G401.6 (cell line): ENCODE measurements at regions not wholly inside any gene's neighbourhood (a gene's known extent, or its start where the extent isn't known, plus 50 kb on each side); places are given as distances from the start of the nearest gene placed in this dataset.
"Not testable (repeated sequence)": the region's sequence is repeated elsewhere in the genome, so short reads cannot be mapped to it uniquely, and the experiment has no call there.

Experiments used
- FAIRE-seq: peaks from 2 replicates; lab custom pipeline; 2012; peaks lifted over from hg19 to GRCh38; lab: Jason Lieb, UNC

DNA sequence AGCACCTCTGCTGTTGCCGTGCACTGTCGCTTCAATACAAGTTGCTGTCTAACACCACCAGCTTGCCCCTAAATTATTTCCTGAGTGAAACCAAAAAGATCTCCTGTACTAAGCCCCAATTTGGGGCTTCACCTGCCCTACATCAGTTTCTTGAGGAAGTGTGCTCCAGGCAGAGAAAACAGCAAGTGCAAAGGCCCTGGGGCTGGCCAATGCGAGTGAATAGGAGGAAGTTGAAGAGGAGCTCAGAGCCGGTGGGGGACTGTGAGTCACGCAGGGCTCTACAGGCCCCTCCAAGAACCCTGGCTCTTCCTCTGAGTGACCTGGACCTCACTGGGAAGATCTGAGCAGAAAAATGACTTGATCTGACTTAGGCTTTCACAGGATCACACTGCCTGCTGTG is 117.2 kb downstream of the IPO8 start:
- no peak for FAIRE-seq

DNA sequence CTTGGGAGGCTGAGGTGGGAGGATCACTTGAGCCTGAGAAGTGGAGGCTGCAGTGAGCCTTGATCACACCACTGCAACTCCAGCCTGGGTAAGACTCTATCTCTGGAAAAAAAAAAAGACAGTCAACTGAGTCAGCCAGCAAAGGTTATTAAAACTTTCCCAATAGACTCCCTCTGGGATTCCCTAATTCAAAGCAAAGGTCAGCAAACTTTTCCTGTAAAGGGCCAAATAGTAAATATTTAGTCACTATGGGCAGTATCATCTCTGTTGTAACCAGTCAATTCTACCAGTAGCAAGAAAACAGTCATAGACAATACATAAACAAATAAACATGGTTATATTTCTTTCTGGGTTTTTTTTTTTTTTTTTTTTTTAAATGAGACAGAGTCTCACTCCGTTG is 122.5 kb downstream of the IPO8 start:
- FAIRE-seq = no peak

DNA sequence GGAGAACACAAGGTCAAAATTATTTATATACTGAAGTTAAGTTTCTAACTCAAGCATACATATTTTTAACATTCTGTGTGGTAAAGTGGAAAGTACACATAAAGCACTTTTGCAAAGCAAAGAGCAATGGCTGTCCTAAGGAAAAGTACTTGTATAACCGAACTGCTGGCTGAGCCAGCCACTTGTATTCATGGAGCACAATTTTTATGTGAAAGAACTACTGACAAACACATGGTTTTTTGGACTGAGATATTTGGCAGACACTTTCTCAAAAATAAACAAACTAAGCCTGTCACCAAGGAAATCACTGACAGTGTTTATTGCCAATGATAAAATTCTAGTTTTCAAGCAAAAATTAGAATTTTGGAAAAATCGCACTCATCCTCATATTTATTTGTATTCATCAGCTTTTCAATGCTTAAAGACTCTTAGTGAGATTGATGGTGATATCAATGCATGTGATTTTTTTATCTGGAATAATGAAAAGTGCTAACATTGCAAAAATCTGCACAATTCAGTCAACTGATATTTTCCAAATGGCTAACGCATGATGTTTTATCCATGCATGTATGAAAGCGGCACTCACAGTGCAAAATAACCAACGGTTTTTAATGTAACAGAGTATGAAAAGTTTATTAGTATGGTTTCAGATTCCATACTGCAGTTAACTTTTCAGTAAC is 125.3 kb downstream of the IPO8 start:
- no peak for FAIRE-seq

DNA sequence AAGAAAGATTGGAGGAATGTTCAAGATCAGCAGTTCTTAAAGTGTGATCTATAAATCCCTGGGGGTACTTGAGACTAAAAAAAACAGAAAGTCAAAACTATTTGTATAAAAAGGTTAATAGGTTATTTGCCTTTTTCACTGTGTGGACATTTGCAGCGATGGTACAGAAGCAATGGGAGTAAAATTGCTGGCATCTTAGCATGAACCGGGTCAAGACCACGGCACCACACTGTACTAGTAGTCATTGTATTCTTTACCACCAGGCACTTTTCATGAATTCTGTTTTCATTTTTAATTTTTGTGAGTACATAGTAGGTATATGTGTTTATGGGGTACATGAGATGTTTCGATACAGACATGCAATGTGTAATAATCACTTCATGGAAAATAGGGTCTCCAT is 126.2 kb downstream of the IPO8 start:
- no peak for FAIRE-seq

DNA sequence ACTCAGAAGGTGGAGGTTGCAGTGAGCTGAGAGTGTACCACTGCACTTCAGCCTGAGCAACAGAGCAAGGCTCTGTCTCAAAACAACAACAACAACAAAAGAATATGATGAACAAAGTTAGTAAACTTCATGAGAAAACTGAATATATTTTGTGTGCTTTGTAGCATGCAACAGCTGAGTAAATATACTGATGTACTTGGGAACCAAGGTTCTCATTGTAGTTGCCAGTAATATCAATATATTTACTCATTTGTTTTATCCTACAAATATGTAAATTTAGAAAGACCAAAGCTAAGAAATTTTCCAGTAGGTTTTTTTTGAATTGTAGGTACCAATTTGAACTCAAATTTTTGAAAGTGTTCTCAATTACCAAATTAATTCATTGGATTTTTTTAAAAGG is 127.2 kb downstream of the IPO8 start:
- no peak for FAIRE-seq

DNA sequence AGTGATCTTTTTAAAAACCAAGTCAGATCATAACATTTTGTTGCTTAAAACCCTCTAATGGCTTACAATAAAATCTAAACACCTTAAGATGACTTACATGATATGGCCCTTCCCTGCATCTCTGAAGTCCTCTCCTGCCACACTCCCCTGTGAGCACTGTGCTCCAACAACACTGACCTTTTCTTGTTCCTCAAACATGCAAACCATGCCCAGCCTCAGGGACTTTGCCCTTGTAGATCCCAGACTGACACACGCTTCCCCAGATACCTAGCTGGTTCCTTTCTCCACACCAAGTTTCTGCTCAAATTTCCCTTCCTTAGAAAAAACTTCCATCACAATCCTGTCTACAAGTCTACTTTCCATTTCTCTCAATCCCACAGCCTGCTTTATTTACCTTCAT is 128.6 kb downstream of the IPO8 start:
- no peak for FAIRE-seq

DNA sequence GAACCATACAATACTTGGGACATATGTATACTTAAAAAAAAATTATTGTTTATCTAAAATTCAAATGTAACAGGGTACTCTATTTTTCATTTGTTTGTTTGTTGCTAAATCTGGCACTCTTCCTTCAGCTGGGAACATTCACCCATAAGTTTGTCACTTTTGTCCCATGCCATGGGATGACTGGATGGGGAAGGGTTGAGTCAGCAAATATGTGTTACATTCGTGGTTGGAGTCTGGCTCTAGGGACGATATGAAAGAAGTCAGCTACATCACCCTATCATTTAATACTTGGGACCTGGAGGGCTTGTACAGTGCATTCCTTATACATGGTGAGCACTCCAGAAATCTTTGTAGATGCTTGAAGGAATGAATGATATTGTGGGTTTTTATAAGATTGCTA is 131.3 kb downstream of the IPO8 start:
- no peak for FAIRE-seq

DNA sequence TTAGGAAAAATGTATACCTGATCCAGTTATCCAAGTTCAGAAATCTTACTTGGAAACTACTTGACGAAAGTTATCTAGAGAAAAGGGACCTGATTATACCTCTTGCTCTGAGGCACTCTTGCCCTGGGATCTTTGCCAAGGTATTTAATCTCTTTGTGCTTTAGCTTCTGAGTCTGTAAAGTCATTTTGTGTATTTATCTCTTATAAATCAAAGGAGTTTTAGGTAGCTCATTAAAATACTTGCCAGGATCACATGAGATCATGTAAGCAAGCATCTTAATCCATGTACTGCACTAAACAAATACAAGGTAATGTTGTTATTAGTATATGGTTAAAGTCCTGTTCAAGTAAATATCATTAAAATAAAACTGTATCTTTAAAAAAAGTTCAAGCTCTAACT is 147.5 kb downstream of the IPO8 start:
- FAIRE-seq = no peak

DNA sequence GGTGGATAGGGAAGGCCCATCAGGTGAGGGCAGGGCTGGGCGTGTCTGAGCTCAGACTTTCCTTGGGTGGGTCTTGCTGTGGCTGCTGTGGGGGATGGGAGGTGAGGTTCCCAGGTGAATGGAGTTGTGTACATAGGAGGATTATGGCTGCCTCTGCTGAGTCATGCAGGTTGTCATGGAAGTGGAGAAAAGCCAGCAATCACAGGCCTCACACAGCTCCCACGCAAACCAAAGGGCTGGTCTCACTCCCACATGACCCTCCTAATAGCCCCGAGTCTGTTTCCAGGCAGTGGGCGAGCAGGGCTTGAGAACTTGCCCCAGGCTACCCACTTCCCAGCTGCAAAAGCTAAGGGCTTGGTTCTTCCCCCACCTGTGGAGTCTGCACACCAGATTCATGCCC is 149.5 kb downstream of the IPO8 start:
- no peak for FAIRE-seq

DNA sequence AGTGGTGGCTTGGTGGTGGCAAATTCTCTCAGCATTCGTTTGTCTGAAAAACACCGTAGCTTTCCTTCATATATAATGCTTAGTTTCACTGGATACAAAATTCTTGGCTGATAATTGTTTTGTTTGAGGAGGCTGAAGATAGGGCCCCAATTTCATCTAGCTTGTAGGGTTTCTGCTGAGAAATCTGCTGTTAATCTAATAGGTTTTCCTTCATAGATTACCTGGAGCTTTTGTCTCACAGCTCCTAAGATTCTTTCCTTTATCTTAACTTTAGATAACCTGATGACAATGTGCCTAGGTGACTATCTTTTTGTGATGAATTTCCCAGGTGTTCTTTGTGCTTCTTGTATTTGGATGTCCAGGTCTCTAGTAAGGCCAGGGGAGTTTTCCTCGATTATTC is 151.0 kb downstream of the IPO8 start:
- not testable (repeated sequence) for FAIRE-seq

DNA sequence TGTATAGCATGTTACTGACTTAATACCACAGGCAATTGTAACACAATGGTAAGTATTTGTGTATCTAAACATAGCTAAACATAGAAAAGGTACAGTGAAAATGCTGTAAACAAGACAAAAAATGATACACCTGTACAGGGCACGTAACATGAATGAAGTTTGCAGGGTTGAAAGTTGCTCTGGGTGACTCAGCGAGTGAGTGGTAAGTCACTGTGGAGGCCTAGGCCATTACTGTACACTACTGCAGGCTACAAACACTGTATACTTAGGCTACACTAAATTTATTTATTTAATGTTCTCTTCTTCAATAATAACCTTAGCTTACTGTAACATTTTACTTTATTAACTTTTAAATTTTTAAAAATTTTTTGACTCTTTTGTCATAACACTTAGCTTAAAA is 158.4 kb downstream of the IPO8 start:
- peak; percentile 50 for FAIRE-seq

DNA sequence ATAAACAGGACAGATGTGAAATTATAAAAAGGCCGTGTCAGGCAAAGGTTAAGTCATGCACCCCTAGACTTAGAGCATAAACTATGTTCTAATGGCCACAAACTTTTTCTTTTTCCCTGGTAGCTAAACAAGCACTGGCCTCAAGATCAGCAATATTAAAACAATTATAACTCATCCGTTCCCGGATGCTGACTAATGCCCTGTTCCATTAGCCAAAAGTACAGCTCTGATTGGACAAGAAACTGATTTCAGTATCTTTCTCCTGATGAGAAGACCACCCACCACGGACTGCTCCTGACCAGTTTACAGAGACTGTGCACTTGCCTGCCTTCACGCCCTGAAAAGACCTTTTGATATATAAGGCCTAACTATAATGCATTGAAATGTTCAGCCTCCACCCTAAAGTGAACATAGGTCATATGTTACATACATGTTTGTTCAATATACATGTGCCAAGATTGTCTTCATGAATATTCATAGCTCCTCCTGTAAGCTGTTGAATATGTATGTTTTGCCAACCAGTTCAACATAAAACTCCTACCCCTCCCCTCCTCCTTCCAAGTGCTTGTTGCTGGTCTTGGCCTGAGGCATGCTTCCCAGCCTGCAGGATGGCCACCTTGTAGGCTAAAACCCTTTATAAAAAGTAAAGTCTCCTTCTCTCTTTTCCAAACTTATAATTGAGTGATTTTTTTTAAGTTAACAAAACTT is 162.0 kb downstream of the IPO8 start:
- FAIRE-seq = no peak

DNA sequence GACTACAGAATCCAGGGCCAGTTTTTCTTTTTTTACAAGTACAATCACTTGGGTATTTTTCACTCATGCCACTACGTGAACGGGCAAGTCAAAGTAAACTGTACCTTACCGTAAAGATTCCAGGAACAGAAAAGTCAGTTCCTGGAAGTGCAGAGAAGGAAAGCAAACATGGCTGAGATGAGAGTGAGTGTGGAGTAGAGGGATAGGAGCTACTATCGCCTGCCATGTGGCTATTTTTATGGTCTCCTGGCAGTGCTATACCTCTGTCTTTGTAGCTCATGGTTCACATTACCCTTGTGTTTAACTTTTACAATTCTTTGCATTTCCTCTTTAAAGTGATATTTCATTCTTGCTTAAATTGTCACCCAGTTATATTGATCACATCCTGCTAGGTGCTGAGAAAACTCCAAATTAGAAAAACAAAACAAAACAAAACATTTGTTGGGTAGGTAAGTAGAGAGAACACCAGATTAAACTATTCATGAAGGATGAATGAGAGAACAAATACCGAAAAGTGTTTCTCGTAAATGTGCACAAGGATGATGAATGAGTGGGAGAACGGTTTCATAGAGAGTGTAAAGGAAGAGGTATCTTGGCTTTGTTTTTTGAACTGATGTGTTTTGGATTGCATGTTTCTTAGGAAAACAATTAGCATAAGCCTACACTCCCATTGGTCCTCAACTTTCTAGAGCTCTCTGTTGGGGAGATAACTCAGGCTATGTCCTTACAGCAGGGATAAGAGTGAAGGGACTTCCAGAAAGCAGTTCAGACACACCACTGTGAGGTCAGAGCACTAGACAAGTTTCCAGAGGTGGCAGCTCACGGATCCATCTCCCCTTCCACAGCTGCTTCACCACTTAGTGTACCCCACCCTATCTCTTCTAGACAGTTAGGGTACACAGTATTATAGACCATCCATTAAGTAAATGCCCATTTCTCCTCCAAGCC is 163.7 kb downstream of the IPO8 start:
- FAIRE-seq = no peak

DNA sequence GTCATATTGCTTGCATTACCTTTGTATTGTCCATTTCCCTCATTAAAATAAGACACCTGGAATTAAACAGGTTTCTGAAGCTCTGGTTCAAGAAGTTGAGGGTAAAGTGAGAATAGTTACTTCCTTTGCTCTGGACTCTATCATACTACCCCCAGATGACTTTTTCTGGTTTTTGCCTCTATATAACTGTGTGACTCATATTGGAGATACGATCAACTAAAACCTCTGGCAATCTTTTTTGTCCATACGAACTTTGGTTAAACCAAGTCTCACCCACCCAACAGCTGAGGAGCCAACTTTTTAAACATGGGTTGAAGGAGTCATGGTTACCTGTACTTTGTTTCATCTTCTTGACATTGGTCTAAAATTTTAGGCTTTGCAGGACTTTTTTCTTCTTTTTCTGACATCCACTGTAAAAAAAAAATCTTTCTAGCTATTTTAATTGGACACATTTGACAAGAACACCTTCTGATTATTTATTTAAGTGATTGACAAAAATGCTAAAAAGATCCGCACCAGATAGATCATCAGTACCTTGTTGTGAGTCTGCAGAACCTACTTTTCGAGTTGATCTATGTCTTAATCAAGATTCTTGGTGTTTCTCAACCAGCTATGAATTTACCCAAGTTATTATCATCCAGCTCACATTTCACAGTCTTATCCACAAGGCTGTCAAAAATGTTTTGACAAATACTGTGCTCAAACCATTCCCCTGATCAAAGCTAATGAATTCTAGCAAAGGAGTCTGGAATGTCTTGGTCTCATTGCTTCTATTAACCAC is 166.0 kb downstream of the IPO8 start:
- FAIRE-seq = no peak

DNA sequence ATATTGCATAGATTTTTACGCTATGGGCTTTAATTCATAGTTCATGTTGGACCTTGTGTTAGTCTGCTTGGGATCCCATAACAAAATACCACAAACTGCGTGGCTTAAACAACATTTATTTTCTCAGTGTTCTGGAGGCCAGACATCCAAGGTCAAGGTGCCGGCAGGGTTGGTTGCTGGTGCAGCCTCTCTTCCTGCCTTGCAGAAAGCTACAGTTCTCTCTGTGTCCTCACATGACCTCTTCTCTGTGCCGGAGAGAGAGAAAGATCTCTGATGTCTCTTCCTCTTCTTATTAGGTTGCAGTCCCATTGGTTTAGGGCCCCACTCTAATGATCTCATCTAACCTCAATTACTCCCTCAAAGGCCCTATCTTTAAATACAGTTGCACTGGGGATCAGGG is 170.5 kb downstream of the IPO8 start:
- no peak for FAIRE-seq

DNA sequence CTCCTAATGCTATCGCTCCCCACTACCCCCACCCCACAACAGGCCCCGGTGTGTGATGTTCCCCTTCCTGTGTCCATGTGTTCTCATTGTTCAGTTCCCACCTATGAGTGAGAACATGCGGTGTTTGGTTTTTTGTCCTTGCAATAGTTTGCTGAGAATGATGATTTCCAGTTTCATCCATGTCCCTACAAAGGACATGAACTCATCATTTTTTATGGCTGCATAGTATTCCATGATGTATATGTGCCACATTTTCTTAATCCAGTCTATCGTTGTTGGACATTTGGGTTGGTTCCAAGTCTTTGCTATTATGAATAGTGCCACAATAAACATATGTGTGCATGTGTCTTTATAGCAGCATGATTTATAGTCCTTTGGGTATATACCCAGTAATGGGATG is 175.4 kb downstream of the IPO8 start:
- not testable (repeated sequence) for FAIRE-seq

DNA sequence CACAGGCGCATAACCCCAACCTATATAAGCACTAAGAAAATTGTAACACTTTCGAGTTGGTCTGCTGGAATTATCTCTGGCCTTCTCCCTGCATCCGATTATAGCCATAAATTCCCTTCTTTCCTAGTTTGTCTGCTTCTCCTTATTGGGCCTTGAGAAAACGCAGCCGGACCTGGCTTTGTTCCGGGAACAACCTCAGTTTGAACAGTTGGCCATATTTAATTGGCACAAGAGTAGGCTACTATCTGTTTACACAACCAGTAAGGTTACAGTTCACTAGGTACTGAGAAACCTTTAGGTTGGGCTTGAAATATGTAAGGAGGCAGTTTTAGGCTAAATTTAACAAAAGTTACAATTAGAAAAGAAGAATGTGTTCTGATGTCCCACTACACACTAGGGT is 176.1 kb downstream of the IPO8 start:
- FAIRE-seq = no peak

DNA sequence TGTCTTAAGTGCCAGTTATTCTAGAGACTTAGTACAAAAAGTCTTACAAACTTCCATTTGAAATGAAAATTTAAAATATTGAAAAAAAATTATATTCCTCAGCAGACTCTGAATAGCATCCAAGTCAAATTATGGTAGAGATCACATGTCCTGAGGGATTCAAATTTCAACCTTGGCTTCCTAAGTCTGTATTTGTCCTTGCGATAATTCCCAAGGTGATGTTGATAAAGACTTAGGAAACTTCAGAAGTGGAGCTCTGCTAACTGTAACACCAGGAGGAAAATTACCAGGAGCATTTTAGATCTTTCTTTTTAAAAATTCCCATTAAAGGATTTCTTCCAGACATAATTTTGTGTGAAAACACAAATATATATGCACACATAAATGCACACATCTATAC is 178.3 kb downstream of the IPO8 start:
- FAIRE-seq = no peak

DNA sequence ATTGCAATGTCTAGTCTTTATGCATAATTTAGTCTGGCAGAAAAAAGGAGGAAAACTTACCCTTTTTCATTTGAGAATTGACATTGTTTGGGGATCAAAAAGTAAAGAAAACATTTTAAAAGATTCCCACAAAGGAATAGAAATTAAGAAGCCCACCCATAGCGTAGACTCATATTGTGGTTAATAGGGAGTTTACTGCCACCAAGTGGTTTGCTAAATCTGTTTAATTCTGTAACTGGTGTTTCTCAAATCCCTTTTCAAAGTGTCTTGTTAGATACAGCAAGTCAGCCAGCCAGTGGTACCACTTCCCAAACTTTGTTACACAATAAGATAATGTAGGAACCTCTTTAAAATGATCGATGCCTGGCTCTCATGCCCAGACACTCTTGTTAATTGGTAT is 180.3 kb downstream of the IPO8 start:
- FAIRE-seq = no peak

DNA sequence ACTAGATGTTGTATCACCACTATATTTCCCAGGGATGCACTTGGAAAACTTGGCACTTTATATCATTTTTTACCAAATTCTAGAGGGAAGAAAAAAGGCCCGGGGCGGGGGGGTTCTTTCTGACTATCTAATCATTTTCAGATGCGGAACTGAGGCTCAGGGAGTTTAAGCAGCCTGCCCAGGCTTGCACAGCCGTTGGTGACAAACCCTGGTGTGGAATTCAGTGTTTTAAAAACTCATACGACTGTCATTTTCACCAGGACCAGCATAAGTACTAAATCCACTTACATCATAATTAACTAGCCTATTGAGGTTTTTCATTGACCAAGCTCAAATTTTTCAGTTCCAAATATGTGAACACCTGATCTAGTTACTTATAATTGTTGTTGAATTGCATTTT is 181.0 kb downstream of the IPO8 start:
- FAIRE-seq = no peak

DNA sequence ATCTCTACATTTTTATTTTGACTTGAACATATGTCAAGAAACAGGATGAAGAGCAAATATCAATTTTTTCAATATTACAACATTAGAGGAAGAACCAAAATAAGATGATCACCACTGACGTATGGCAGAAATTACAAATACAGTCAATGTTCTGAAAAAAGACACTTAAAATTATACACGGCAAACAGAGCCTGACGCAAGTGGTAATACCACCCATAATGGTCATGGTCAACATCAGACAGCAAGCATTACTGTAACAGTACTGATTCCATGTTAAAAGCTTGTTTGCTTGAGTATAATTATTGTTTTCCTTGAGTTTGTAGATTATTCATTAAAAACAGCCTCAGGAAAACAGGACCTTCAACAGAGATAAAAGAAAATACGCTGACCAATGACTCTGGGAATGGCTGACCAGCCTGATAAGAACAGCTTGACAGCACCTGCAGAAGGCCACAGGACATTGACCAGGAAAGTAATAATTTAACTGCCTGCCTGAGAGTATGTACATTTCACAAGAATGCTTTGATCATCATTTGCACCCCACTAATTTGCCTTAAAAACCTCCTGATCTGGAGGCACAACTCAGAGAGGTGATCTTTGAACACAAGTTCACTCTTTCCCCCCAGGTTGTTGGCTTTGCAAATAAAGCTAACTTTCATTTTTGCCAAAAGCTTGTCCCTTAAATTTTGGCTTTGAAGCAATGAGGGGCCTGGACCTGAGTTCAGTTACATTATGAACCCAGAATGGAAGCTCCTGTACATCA is 187.3 kb downstream of the IPO8 start:
- no peak for FAIRE-seq

DNA sequence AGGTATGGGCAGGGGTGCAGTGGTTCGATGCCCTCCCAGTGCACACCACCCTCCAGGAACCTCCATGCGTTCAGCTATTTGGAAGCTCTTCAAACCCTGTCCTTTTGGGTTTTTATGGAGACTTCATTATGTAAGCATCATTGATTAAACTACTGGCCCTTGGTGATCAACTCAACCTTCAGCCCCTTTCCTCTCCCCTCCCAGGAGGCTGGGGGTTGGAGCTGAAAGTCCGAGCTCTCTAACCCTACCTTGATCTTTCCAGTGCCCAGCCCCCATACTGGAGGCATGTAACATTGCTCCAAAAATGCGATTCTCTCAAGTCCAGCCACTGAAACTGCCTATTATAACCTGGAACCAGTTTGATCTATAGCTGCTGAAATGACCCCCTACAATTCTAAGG is 188.1 kb downstream of the IPO8 start:
- FAIRE-seq = no peak
